DOHH2 (cell line): ENCODE measurements at regions not wholly inside any gene's neighbourhood (a gene's known extent, or its start where the extent isn't known, plus 50 kb on each side); places are given as distances from the start of the nearest gene placed in this dataset.

ENCODE experiments used
- H3F3A ChIP-seq: fragments of 200-600 bp; sonication (generic), shearing (Covaris generic); 2 replicates; pipeline ENCODE4 v1.6.0; 2016; ENCODE audit warnings: antibody characterized with exemption, mild to moderate bottlenecking; ENCODE audit not compliant: control insufficient read depth, insufficient read depth
- H3K27ac ChIP-seq: fragments of 200-600 bp; sonication (generic); 2 replicates; pipeline ENCODE4 v1.5.1; 2014; ENCODE audit warnings: low read depth, mild to moderate bottlenecking, low read length, moderate library complexity
- H3K27me3 ChIP-seq: fragments of 200-600 bp; sonication (generic); 2 replicates; pipeline ENCODE4 v1.6.1; 2014; ENCODE audit warnings: mild to moderate bottlenecking, low read length, mixed read lengths; ENCODE audit not compliant: control insufficient read depth
- H3K36me3 ChIP-seq: fragments of 200-600 bp; sonication (generic); 2 replicates; pipeline ENCODE4 v1.6.1; 2014; ENCODE audit warnings: mild to moderate bottlenecking, low read length, moderate library complexity, mixed read lengths; ENCODE audit not compliant: control insufficient read depth
- H3K4me1 ChIP-seq: fragments of 200-600 bp; sonication (generic); 2 replicates; pipeline ENCODE4 v1.6.1; 2014; ENCODE audit warnings: mild to moderate bottlenecking, low read length, mixed read lengths; ENCODE audit not compliant: control insufficient read depth
- H3K4me2 ChIP-seq: fragments of 200-600 bp; sonication (generic); 2 replicates; pipeline ENCODE4 v1.6.0; 2014; ENCODE audit warnings: mild to moderate bottlenecking, low read length, moderate library complexity
- H3K4me3 ChIP-seq: fragments of 200-600 bp; sonication (generic); 2 replicates; pipeline ENCODE4 v1.5.1; 2014; ENCODE audit warnings: mild to moderate bottlenecking, low read length, mixed read lengths
- H3K79me2 ChIP-seq: fragments of 200-600 bp; sonication (generic); 2 replicates; pipeline ENCODE4 v1.6.1; 2014; ENCODE audit warnings: mild to moderate bottlenecking, low read length, mixed read lengths; ENCODE audit not compliant: control insufficient read depth
- H3K9me2 ChIP-seq: fragments of 200-600 bp; sonication (generic); replicated peaks from 2 replicates; pipeline ENCODE4 v1.6.1; 2014; ENCODE audit warnings: mild to moderate bottlenecking, low read length, mixed read lengths; ENCODE audit not compliant: control insufficient read depth
- H3K9me3 ChIP-seq: fragments of 200-600 bp; sonication (generic); 2 replicates; pipeline ENCODE4 v1.6.1; 2014; ENCODE audit warnings: antibody characterized with exemption, low read length, mixed read lengths; ENCODE audit not compliant: control insufficient read depth, insufficient read depth
- H4K20me1 ChIP-seq: fragments of 200-600 bp; sonication (generic); 2 replicates; pipeline ENCODE4 v1.6.0; 2014; ENCODE audit warnings: low read depth, mild to moderate bottlenecking, antibody characterized with exemption, low read length, moderate library complexity; ENCODE audit not compliant: control insufficient read depth, insufficient read depth
- EZH2phosphoT487 ChIP-seq: fragments of 200-600 bp; sonication (generic); IDR thresholded peaks from 2 replicates; pipeline ENCODE4 v1.6.1; 2017; ENCODE audit warnings: borderline replicate concordance, mild to moderate bottlenecking, antibody characterized with exemption, low read length, moderate library complexity, mixed read lengths
- TF ChIP-seq, protein P1 (sequence below): fragments of 200-600 bp; sonication (generic); IDR thresholded peaks from one replicate; pipeline ENCODE4 v1.5.1; 2014; ENCODE audit warnings: antibody characterized with exemption, mild to moderate bottlenecking, low read depth, low read length; ENCODE audit not compliant: poor library complexity, severe bottlenecking

DNA sequence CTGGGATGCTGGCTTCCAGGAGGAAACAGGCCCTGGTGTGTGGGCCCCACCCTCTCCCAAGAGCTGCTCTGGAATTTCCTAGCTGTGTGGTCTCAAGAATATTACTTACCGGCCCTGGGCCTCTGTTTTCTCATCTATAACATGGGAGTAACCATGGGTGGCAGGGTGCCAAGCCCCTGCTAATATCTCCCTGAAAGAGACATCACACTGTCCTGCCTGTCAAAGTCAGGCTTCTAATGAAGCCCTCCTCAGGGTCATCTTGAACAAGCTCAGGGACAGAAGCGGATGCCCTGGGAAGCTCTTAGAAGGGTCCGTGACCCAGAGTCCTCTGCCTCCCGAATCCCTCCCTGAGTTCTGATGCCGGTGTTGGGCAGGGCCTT lies 173.2 kb upstream of the HDAC4 start:
- Histone ChIP-seq H3K79me2 (no peaks in the 10 kb centered on the region), H3K27ac (no peak overlapping the region), H3K4me2 (no peak overlapping the region), H4K20me1 (no peaks in the 10 kb centered on the region), H3K27me3 (no peaks in the 10 kb centered on the region), H3K36me3 (no peaks in the 10 kb centered on the region), H3F3A (no peaks in the 10 kb centered on the region), H3K4me1 (no peaks in the 10 kb centered on the region), H3K4me3 (no peak overlapping the region), H3K9me3 (no peaks in the 10 kb centered on the region), H3K9me2 (no peaks in the 10 kb centered on the region)
- TF ChIP-seq, protein P1, sequence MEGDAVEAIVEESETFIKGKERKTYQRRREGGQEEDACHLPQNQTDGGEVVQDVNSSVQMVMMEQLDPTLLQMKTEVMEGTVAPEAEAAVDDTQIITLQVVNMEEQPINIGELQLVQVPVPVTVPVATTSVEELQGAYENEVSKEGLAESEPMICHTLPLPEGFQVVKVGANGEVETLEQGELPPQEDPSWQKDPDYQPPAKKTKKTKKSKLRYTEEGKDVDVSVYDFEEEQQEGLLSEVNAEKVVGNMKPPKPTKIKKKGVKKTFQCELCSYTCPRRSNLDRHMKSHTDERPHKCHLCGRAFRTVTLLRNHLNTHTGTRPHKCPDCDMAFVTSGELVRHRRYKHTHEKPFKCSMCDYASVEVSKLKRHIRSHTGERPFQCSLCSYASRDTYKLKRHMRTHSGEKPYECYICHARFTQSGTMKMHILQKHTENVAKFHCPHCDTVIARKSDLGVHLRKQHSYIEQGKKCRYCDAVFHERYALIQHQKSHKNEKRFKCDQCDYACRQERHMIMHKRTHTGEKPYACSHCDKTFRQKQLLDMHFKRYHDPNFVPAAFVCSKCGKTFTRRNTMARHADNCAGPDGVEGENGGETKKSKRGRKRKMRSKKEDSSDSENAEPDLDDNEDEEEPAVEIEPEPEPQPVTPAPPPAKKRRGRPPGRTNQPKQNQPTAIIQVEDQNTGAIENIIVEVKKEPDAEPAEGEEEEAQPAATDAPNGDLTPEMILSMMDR, result no peak
- TF ChIP-seq EZH2phosphoT487, result no peak

DNA sequence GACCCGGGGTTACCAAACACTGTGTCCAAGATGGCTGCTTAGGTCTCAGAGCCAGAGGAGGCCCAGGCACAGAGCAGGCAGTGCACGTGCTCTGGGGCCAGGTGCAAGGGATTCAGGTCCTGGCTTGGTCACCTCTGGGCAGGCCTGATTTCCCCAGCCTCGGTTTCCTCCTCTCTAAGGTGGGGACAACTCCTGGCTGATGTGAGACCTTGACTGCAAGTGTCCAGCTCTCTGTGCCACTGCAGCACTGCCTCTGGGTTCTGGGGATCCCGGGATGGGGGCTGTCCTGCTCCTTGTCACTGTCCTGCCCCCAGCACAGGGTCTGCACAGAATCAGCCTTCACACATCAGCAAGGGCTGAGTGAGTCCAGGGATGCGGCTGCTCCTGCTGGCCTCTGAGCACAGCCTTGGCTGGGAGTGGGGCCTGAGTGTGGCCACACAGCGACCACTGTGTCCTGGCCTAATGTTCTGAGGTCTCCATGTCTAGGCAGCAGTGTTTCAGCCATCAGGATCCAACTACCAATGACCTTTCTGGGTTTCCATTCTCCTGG lies 170.2 kb upstream of the HDAC4 start:
- Histone ChIP-seq H3K4me2 (no peak overlapping the region), H3K4me1 (no peaks in the 10 kb centered on the region), H3K27me3 (no peaks in the 10 kb centered on the region)

DNA sequence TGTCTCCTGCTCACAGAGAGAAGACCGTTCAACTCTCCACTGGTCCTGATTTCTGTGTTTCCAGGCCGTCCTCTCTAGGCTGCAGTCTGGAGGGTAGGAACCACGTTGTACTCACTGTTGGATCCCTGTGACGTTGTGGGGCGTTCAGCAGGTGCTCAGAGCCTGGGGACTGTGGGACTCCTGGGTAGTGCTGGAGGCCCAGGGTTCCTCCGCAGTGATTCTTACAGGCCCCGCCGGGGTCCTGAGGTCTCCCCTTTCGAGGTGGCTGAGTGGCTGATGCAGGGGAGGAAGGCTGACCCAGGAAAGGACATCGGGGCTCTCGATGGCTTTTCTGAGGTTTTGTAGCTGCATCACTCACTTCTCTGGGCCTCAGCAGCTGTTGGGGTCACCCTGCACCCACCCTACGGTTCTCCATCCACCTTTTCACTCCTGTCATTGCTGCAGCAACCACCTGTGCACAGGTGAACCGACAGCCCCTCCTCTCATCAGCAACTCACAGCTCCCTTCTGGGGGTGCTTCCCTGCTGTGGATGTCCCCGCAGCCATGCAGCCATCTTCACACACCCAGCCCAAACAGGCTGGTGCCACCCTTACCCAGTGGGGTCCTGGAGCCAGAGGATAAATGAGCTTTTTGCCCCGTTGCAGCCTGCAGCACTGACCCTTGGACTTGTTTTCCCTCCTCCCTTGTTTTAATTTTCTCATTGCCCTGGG lies 169.6 kb upstream of the HDAC4 start:
- Histone ChIP-seq H3K27me3 (no peaks in the 10 kb centered on the region), H3K9me2 (no peaks in the 10 kb centered on the region), H3K4me1 (no peaks in the 10 kb centered on the region), H3F3A (no peaks in the 10 kb centered on the region), H3K79me2 (no peaks in the 10 kb centered on the region), H3K27ac (no peak overlapping the region), H3K4me3 (no peak overlapping the region), H3K36me3 (no peaks in the 10 kb centered on the region), H3K9me3 (no peaks in the 10 kb centered on the region), H4K20me1 (no peaks in the 10 kb centered on the region), H3K4me2 (no peak overlapping the region)
- TF ChIP-seq EZH2phosphoT487, result no peak
- TF ChIP-seq, protein P1, result no peak

More for the DNA sequence above, 170.2 kb upstream of the HDAC4 start:
- no peaks in the 10 kb centered on the region for H3K9me3 ChIP-seq
- no peak overlapping the region for H3K4me3 ChIP-seq
- H3K36me3 ChIP-seq, result no peaks in the 10 kb centered on the region
- TF ChIP-seq, protein P1, result no peak
- TF ChIP-seq EZH2phosphoT487, result no peak
- H4K20me1 ChIP-seq, result no peaks in the 10 kb centered on the region
- no peaks in the 10 kb centered on the region for H3F3A ChIP-seq
- H3K79me2 ChIP-seq, result no peaks in the 10 kb centered on the region
- H3K27ac ChIP-seq, result no peak overlapping the region
- no peaks in the 10 kb centered on the region for H3K9me2 ChIP-seq
